ENCODE measurements at regions not wholly inside any gene's neighbourhood (a gene's known extent, or its start where the extent isn't known, plus 50 kb on each side); places are given as distances from the start of the nearest gene placed in this dataset.

- TF ChIP-seq EP300 (IDR thresholded peaks at IDR 0.05; ENCODE audit: borderline replicate concordance), result no peak
- no peak for TF ChIP-seq TEAD4 (IDR thresholded peaks at IDR 0.05)
- TF ChIP-seq RAD21 (IDR thresholded peaks at IDR 0.05; ENCODE audit: low read depth), result no peak
- no peak for TF ChIP-seq ZBTB7A (IDR thresholded peaks at IDR 0.05; ENCODE audit: low read depth)
- TF ChIP-seq TAF1 (IDR thresholded peaks at IDR 0.05; ENCODE audit: low read depth), result no peak
- TF ChIP-seq REST (IDR thresholded peaks at IDR 0.05; ENCODE audit: low read depth), result no peak
Observed at GRCh38 chr2:48065096-48065495, 158.8 kb upstream of the FBXO11 start.

GRCh38 chr2:48066000-48066399 is 159.7 kb upstream of the FBXO11 start:
- no peak for TF ChIP-seq TAF1 (IDR thresholded peaks at IDR 0.05; ENCODE audit: low read depth)
- TF ChIP-seq MAX (IDR thresholded peaks at IDR 0.05), result no peak
- TF ChIP-seq EP300 (IDR thresholded peaks at IDR 0.05; ENCODE audit: borderline replicate concordance), result no peak
- TF ChIP-seq ZBTB7A (IDR thresholded peaks at IDR 0.05; ENCODE audit: low read depth), result no peak

- TF ChIP-seq TCF12 (IDR thresholded peaks at IDR 0.05; ENCODE audit: low read depth) (no peak), EP300 (IDR thresholded peaks at IDR 0.05; ENCODE audit: borderline replicate concordance) (no peak), YY1 (IDR thresholded peaks at IDR 0.05; ENCODE audit: low read depth) (no peak), CEBPB (IDR thresholded peaks at IDR 0.05) (no peak), ZBTB7A (IDR thresholded peaks at IDR 0.05; ENCODE audit: low read depth) (no peak), FOXM1 (IDR thresholded peaks at IDR 0.05; ENCODE audit: borderline replicate concordance, low read depth) (no peak), RAD21 (IDR thresholded peaks at IDR 0.05; ENCODE audit: low read depth) (no peak), EGR1 (IDR thresholded peaks at IDR 0.05) (no peak), MAX (IDR thresholded peaks at IDR 0.05) (no peak), USF1 (IDR thresholded peaks at IDR 0.05) (no peak), CREB1 (IDR thresholded peaks at IDR 0.05; ENCODE audit: low read depth) (no peak), TEAD4 (IDR thresholded peaks at IDR 0.05) (no peak), REST (IDR thresholded peaks at IDR 0.05; ENCODE audit: low read depth) (no peak)
Observed at GRCh38 chr2:48069769-48070168, 163.5 kb upstream of the FBXO11 start.

GRCh38 chr2:48070415-48070814 is 164.1 kb upstream of the FBXO11 start:
- no peak for TF ChIP-seq CEBPB (IDR thresholded peaks at IDR 0.05)
- no peak for TF ChIP-seq RAD21 (IDR thresholded peaks at IDR 0.05; ENCODE audit: low read depth)
- TF ChIP-seq REST (IDR thresholded peaks at IDR 0.05; ENCODE audit: low read depth), result no peak
- no peak for TF ChIP-seq YY1 (IDR thresholded peaks at IDR 0.05; ENCODE audit: low read depth)
- TF ChIP-seq FOXM1 (IDR thresholded peaks at IDR 0.05; ENCODE audit: borderline replicate concordance, low read depth), result no peak
- TF ChIP-seq EGR1 (IDR thresholded peaks at IDR 0.05), result no peak
- TF ChIP-seq CREB1 (IDR thresholded peaks at IDR 0.05; ENCODE audit: low read depth), result no peak
- TF ChIP-seq NFIC (IDR thresholded peaks at IDR 0.05), result no peak
- TF ChIP-seq ZBTB7A (IDR thresholded peaks at IDR 0.05; ENCODE audit: low read depth), result no peak
- TF ChIP-seq EP300 (IDR thresholded peaks at IDR 0.05; ENCODE audit: borderline replicate concordance), result no peak
- TF ChIP-seq TEAD4 (IDR thresholded peaks at IDR 0.05), result no peak
- no peak for TF ChIP-seq USF1 (IDR thresholded peaks at IDR 0.05)
- TF ChIP-seq TAF1 (IDR thresholded peaks at IDR 0.05; ENCODE audit: low read depth), result no peak

GRCh38 chr2:48072583-48072982 is 166.3 kb upstream of the FBXO11 start:
- TF ChIP-seq EP300 (IDR thresholded peaks at IDR 0.05; ENCODE audit: borderline replicate concordance), result no peak
- no peak for TF ChIP-seq TEAD4 (IDR thresholded peaks at IDR 0.05)
- TF ChIP-seq ZBTB7A (IDR thresholded peaks at IDR 0.05; ENCODE audit: low read depth), result no peak
- TF ChIP-seq RAD21 (IDR thresholded peaks at IDR 0.05; ENCODE audit: low read depth), result no peak
- TF ChIP-seq TAF1 (IDR thresholded peaks at IDR 0.05; ENCODE audit: low read depth), result no peak
- TF ChIP-seq EGR1 (IDR thresholded peaks at IDR 0.05), result no peak
- no peak for TF ChIP-seq TCF12 (IDR thresholded peaks at IDR 0.05; ENCODE audit: low read depth)
- no peak for TF ChIP-seq YY1 (IDR thresholded peaks at IDR 0.05; ENCODE audit: low read depth)
- no peak for TF ChIP-seq FOXM1 (IDR thresholded peaks at IDR 0.05; ENCODE audit: borderline replicate concordance, low read depth)
- TF ChIP-seq REST (IDR thresholded peaks at IDR 0.05; ENCODE audit: low read depth), result no peak
- no peak for TF ChIP-seq NFIC (IDR thresholded peaks at IDR 0.05)
- TF ChIP-seq CREB1 (IDR thresholded peaks at IDR 0.05; ENCODE audit: low read depth), result no peak
- TF ChIP-seq CEBPB (IDR thresholded peaks at IDR 0.05), result no peak
- no peak for TF ChIP-seq USF1 (IDR thresholded peaks at IDR 0.05)
- no peak for TF ChIP-seq MAX (IDR thresholded peaks at IDR 0.05)
